ENCODE measurements at regions not wholly inside any gene's neighbourhood (a gene's known extent, or its start where the extent isn't known, plus 50 kb on each side); places are given as distances from the start of the nearest gene placed in this dataset.
A peak's percentile ranks its signal among the peaks of the same experiment; 100 is the strongest.

- no peak overlapping the region for H3K4me3 ChIP-seq (ENCODE audit: low read depth, low read length)
- no peaks in the 10 kb centered on the region for H3K27me3 ChIP-seq (replicated peaks)
- no peak overlapping the region for H3K27ac ChIP-seq
- in situ Hi-C loops (cut with HindIII; ENCODE audit: low pct_ligation_motif_present, low sequenced_read_pairs) = no loop called here
- DNase-seq = no peak
- no peaks in the 10 kb centered on the region for H3K36me3 ChIP-seq (replicated peaks)
- TF ChIP-seq CTCF (IDR thresholded peaks at IDR 0.05; ENCODE audit: low read depth, low read length, missing control alignments) = no peak
Measured at GRCh38 chr11:19389787-19390303, 149.1 kb upstream of the E2F8 start.

GRCh38 chr11:19382131-19382611 lies 141.4 kb upstream of the E2F8 start:
- TF ChIP-seq CTCF (IDR thresholded peaks at IDR 0.05; ENCODE audit: low read depth, low read length, missing control alignments) = no peak
- DNase-seq = no peak
- no peaks in the 10 kb centered on the region for H3K27me3 ChIP-seq (replicated peaks)
- no peak overlapping the region for H3K27ac ChIP-seq
- in situ Hi-C loops (cut with HindIII; ENCODE audit: low pct_ligation_motif_present, low sequenced_read_pairs) = no loop called here
- no peak overlapping the region for H3K4me3 ChIP-seq (ENCODE audit: low read depth, low read length)
- H3K36me3 ChIP-seq (replicated peaks) = no peaks in the 10 kb centered on the region

GRCh38 chr11:19380375-19380774 lies 139.6 kb upstream of the E2F8 start:
- H3K27me3 ChIP-seq (replicated peaks) = no peaks in the 10 kb centered on the region
- peak; percentile 92 for DNase-seq
- in situ Hi-C loops (cut with HindIII; ENCODE audit: low pct_ligation_motif_present, low sequenced_read_pairs) = no loop called here

GRCh38 chr11:19379465-19379864 lies 138.7 kb upstream of the E2F8 start:
- Histone ChIP-seq H3K4me3 (ENCODE audit: low read depth, low read length) (no peak overlapping the region), H3K27ac (no peak overlapping the region), H3K36me3 (replicated peaks) (no peaks in the 10 kb centered on the region), H3K27me3 (replicated peaks) (no peaks in the 10 kb centered on the region)
- in situ Hi-C loops (cut with HindIII; ENCODE audit: low pct_ligation_motif_present, low sequenced_read_pairs) = no loop called here
- DNase-seq = no peak
- TF ChIP-seq CTCF (IDR thresholded peaks at IDR 0.05; ENCODE audit: low read depth, low read length, missing control alignments) = no peak

More at GRCh38 chr11:19380375-19380774, 139.6 kb upstream of the E2F8 start:
- H3K27ac ChIP-seq = peak overlapping the region; percentile 44
- no peaks in the 10 kb centered on the region for H3K36me3 ChIP-seq (replicated peaks)
- no peak for TF ChIP-seq CTCF (IDR thresholded peaks at IDR 0.05; ENCODE audit: low read depth, low read length, missing control alignments)
- no peak overlapping the region for H3K4me3 ChIP-seq (ENCODE audit: low read depth, low read length)

GRCh38 chr11:19378814-19379213 lies 138.1 kb upstream of the E2F8 start:
- Histone ChIP-seq H3K4me3 (ENCODE audit: low read depth, low read length) (no peak overlapping the region), H3K27me3 (replicated peaks) (no peaks in the 10 kb centered on the region), H3K36me3 (replicated peaks) (no peaks in the 10 kb centered on the region), H3K27ac (no peak overlapping the region)
- in situ Hi-C loops (cut with HindIII; ENCODE audit: low pct_ligation_motif_present, low sequenced_read_pairs) = no loop called here
- no peak for TF ChIP-seq CTCF (IDR thresholded peaks at IDR 0.05; ENCODE audit: low read depth, low read length, missing control alignments)
- DNase-seq = no peak

GRCh38 chr11:19377881-19378280 lies 137.1 kb upstream of the E2F8 start:
- no peak for DNase-seq
- H3K27me3 ChIP-seq (replicated peaks) = no peaks in the 10 kb centered on the region
- TF ChIP-seq CTCF (IDR thresholded peaks at IDR 0.05; ENCODE audit: low read depth, low read length, missing control alignments) = no peak
- H3K4me3 ChIP-seq (ENCODE audit: low read depth, low read length) = no peak overlapping the region
- in situ Hi-C loops (cut with HindIII; ENCODE audit: low pct_ligation_motif_present, low sequenced_read_pairs) = no loop called here
- no peak overlapping the region for H3K27ac ChIP-seq
- no peaks in the 10 kb centered on the region for H3K36me3 ChIP-seq (replicated peaks)

Data from brain microvascular endothelial cell (primary cell).